ENCODE measurements at regions not wholly inside any gene's neighbourhood (a gene's known extent, or its start where the extent isn't known, plus 50 kb on each side); places are given as distances from the start of the nearest gene placed in this dataset.

DNA sequence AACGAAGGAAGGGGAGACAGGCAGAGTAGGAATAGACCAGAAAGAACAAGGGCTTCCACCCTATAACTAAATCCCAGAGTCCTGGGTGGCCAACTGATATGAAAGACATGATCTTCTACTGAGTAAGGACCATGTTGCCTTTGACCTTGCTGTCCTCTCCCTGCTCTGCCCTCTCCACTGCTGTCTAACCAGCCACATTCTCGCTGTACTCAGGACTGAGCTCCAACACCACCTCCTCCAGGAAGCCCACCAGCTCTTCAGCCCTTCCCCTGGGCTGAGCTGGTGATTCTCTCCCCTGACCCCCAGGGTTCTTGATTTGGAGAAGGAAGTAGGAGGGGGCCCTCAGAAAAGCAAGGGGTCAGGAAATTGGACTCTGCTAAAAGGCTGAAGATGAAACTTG lies 159.2 kb downstream of the DICER1 start:
- TF ChIP-seq CTCF (IDR thresholded peaks at IDR 0.05; ENCODE audit: insufficient read depth, low read depth, low read length): no peak
- Histone ChIP-seq H3K36me3 (ENCODE audit: control insufficient read depth, insufficient read depth, low read length) (no peaks in the 10 kb centered on the region), H3K27me3 (ENCODE audit: control insufficient read depth, insufficient read depth, low read length) (no peaks in the 10 kb centered on the region), H3K4me3 (ENCODE audit: low read depth, low read length) (no peak overlapping the region)
- ChIA-PET CTCF (interaction anchor here (1.1 kb wide), 1 partner anchor 64 kb away, joined by 4 read pairs; no protein-coding TSS in a partner anchor), POLR2A (no interaction called here)
- no peak for DNase-seq (ENCODE audit: low read depth)

- POLR2A ChIA-PET: no interaction called here
- no peak overlapping the region for H3K4me3 ChIP-seq (ENCODE audit: low read depth, low read length)
- TF ChIP-seq CTCF (IDR thresholded peaks at IDR 0.05; ENCODE audit: insufficient read depth, low read depth, low read length): no peak
- CTCF ChIA-PET: no interaction called here
- no peak for DNase-seq (ENCODE audit: low read depth)
- H3K36me3 ChIP-seq (ENCODE audit: control insufficient read depth, insufficient read depth, low read length): no peaks in the 10 kb centered on the region
- no peaks in the 10 kb centered on the region for H3K27me3 ChIP-seq (ENCODE audit: control insufficient read depth, insufficient read depth, low read length)
Observed at GRCh38 chr14:94995551-94995950, 161.8 kb downstream of the DICER1 start.

- no peak for TF ChIP-seq CTCF (IDR thresholded peaks at IDR 0.05; ENCODE audit: insufficient read depth, low read depth, low read length)
- Histone ChIP-seq H3K36me3 (ENCODE audit: control insufficient read depth, insufficient read depth, low read length) (no peaks in the 10 kb centered on the region), H3K4me3 (ENCODE audit: low read depth, low read length) (no peak overlapping the region), H3K27me3 (ENCODE audit: control insufficient read depth, insufficient read depth, low read length) (no peaks in the 10 kb centered on the region)
- ChIA-PET CTCF (no interaction called here), POLR2A (no interaction called here)
- no peak for DNase-seq (ENCODE audit: low read depth)
Observed at GRCh38 chr14:94994245-94994644, 163.1 kb downstream of the DICER1 start.

- CTCF ChIA-PET: no interaction called here
- DNase-seq (ENCODE audit: low read depth): no peak
- Histone ChIP-seq H3K27me3 (ENCODE audit: control insufficient read depth, insufficient read depth, low read length) (no peaks in the 10 kb centered on the region), H3K4me3 (ENCODE audit: low read depth, low read length) (no peak overlapping the region), H3K36me3 (ENCODE audit: control insufficient read depth, insufficient read depth, low read length) (no peaks in the 10 kb centered on the region)
- no peak for TF ChIP-seq CTCF (IDR thresholded peaks at IDR 0.05; ENCODE audit: insufficient read depth, low read depth, low read length)
- POLR2A ChIA-PET: no interaction called here
Observed at GRCh38 chr14:94992046-94992445, 165.3 kb downstream of the DICER1 start.

DNA sequence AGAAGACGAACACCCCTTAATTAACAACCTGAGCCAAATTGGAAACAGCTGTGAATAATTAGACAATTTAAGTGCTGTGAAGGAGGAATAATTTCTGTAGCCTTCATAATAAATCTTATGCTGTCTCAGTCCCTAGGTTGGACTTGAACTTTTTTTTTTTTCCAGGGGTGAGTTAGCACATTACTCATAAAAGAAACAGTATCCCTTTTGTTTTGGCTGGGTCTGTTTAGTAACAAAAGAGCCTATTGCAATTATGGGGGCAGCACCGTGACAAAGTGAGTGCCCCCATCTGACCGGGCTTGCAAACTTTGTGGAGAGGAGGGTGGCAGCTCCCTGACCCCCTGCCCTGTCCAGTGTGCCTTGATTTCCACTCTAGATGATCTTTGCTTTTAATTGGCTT lies 167.4 kb downstream of the DICER1 start:
- Histone ChIP-seq H3K27me3 (ENCODE audit: control insufficient read depth, insufficient read depth, low read length) (no peaks in the 10 kb centered on the region), H3K4me3 (ENCODE audit: low read depth, low read length) (no peak overlapping the region), H3K36me3 (ENCODE audit: control insufficient read depth, insufficient read depth, low read length) (no peaks in the 10 kb centered on the region)
- TF ChIP-seq CTCF (IDR thresholded peaks at IDR 0.05; ENCODE audit: insufficient read depth, low read depth, low read length): no peak
- ChIA-PET POLR2A (no interaction called here), CTCF (interaction anchor here (0.6 kb wide), 1 partner anchor 223 kb away, joined by 3 read pairs; no protein-coding TSS in a partner anchor)
- no peak for DNase-seq (ENCODE audit: low read depth)

Data from BJ (cell line).